ENCODE measurements at regions not wholly inside any gene's neighbourhood (a gene's known extent, or its start where the extent isn't known, plus 50 kb on each side); places are given as distances from the start of the nearest gene placed in this dataset.

DNA sequence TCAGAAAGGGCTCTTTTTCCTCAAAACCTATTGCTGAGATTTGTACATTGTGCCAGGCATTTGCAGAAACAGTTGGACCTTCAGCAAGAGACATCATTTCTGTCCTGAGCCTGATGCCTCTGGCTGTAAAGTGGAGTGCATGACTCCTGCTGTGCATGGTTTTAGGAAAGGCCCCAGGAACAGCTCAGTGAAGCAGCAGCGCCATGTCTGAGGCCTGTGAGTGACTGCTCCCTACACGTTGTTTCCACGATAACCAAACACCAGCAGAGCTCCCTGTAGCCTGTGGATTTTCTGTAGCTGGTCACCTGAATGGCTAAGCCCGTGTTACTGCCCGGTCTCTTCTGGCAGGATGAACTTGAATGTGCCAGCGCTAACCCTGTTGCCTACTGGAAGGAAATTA, 232.5 kb downstream of the TFAP2C start:
- TF ChIP-seq, protein P1, sequence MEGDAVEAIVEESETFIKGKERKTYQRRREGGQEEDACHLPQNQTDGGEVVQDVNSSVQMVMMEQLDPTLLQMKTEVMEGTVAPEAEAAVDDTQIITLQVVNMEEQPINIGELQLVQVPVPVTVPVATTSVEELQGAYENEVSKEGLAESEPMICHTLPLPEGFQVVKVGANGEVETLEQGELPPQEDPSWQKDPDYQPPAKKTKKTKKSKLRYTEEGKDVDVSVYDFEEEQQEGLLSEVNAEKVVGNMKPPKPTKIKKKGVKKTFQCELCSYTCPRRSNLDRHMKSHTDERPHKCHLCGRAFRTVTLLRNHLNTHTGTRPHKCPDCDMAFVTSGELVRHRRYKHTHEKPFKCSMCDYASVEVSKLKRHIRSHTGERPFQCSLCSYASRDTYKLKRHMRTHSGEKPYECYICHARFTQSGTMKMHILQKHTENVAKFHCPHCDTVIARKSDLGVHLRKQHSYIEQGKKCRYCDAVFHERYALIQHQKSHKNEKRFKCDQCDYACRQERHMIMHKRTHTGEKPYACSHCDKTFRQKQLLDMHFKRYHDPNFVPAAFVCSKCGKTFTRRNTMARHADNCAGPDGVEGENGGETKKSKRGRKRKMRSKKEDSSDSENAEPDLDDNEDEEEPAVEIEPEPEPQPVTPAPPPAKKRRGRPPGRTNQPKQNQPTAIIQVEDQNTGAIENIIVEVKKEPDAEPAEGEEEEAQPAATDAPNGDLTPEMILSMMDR (IDR thresholded peaks at IDR 0.05) = no peak
- no peak for TF ChIP-seq POLR2A (IDR thresholded peaks at IDR 0.05)
